C4-2B (cell line): ENCODE measurements at regions not wholly inside any gene's neighbourhood (a gene's known extent, or its start where the extent isn't known, plus 50 kb on each side); places are given as distances from the start of the nearest gene placed in this dataset.
"Not testable (repeated sequence)": the region's sequence is repeated elsewhere in the genome, so short reads cannot be mapped to it uniquely, and the experiment has no call there.

Source experiments
- CTCF ChIP-seq: fragments of 450-650 bp; conservative IDR thresholded peaks from 2 replicates; pipeline ENCODE4 v1.5.1; 2017; ENCODE audit warnings: mild to moderate bottlenecking
- ZFX ChIP-seq: fragments of 450-650 bp; IDR thresholded peaks from 2 replicates; pipeline ENCODE4 v1.6.1; 2017

- not testable (repeated sequence) for TF ChIP-seq ZFX, CTCF
These were observed 91.6 kb downstream of the LACC1 start for GRCh38 chr13:43971324-43971723.
